ENCODE measurements at regions not wholly inside any gene's neighbourhood (a gene's known extent, or its start where the extent isn't known, plus 50 kb on each side); places are given as distances from the start of the nearest gene placed in this dataset.

DNA sequence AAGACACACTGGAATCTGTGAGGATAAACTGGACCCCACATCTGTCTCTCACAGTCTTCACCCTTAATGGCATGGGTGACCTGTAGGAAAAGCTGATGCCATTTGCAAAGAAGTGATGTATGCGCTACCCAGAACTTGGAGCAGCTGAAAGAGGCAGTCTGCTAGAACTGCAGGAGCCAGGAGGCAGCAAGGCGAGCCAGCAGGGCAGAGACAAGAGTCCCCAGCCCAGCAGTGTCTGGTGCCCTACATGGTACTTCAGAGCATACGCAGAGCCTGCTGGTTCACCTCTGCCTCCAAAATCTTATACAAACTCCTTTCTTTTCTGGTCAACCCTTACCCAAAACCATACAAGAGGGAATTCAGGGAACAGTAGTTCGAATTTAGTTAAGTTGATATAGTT lies 683.1 kb upstream of the RAB6C start:
- Histone ChIP-seq H3K9ac (no peak overlapping the region), H3K79me2 (no peaks in the 10 kb centered on the region), H3K9me3 (ENCODE audit: control insufficient read depth, low read length) (no peaks in the 10 kb centered on the region), H3K27me3 (ENCODE audit: control insufficient read depth, insufficient read depth, low read length) (no peaks in the 10 kb centered on the region), H3K27ac (no peak overlapping the region), H3K36me3 (ENCODE audit: control insufficient read depth, insufficient read depth, low read length) (no peaks in the 10 kb centered on the region), H2AFZ (no peak overlapping the region), H3K4me3 (ENCODE audit: low read depth, low read length) (no peak overlapping the region), H3K4me1 (no peaks in the 10 kb centered on the region), H3K4me2 (ENCODE audit: low read length) (no peak overlapping the region)
- TF ChIP-seq, protein P1, sequence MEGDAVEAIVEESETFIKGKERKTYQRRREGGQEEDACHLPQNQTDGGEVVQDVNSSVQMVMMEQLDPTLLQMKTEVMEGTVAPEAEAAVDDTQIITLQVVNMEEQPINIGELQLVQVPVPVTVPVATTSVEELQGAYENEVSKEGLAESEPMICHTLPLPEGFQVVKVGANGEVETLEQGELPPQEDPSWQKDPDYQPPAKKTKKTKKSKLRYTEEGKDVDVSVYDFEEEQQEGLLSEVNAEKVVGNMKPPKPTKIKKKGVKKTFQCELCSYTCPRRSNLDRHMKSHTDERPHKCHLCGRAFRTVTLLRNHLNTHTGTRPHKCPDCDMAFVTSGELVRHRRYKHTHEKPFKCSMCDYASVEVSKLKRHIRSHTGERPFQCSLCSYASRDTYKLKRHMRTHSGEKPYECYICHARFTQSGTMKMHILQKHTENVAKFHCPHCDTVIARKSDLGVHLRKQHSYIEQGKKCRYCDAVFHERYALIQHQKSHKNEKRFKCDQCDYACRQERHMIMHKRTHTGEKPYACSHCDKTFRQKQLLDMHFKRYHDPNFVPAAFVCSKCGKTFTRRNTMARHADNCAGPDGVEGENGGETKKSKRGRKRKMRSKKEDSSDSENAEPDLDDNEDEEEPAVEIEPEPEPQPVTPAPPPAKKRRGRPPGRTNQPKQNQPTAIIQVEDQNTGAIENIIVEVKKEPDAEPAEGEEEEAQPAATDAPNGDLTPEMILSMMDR (IDR thresholded peaks at IDR 0.05), result no peak

DNA sequence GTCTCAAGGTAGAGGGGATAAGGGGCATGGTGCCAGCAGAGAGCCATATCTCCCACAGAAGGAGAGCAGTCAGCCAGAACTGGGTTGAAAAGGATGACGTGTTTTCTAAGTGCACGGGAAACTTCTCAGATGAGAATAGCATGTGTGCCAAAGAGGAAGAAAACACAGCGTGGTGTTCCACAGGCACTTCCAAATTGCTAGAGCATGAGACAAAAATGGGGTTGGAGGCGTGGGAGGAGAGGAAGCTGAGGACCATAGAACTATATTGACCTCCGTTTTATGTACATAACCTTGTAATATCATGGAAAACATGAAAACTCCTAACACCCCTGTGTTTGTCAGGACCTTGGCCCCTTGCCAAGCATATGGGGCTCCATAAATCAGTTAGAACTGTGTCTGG lies 682.7 kb upstream of the RAB6C start:
- TF ChIP-seq, protein P1 (IDR thresholded peaks at IDR 0.05), result no peak
- no peak overlapping the region for H3K9ac ChIP-seq
- no peaks in the 10 kb centered on the region for H3K79me2 ChIP-seq
- H3K4me1 ChIP-seq, result no peaks in the 10 kb centered on the region
- H3K4me2 ChIP-seq (ENCODE audit: low read length), result no peak overlapping the region
- H3K4me3 ChIP-seq (ENCODE audit: low read depth, low read length), result no peak overlapping the region
- no peak overlapping the region for H3K27ac ChIP-seq
- no peak overlapping the region for H2AFZ ChIP-seq
- H3K9me3 ChIP-seq (ENCODE audit: control insufficient read depth, low read length), result no peaks in the 10 kb centered on the region
- H3K27me3 ChIP-seq (ENCODE audit: control insufficient read depth, insufficient read depth, low read length), result no peaks in the 10 kb centered on the region
- H3K36me3 ChIP-seq (ENCODE audit: control insufficient read depth, insufficient read depth, low read length), result no peaks in the 10 kb centered on the region

DNA sequence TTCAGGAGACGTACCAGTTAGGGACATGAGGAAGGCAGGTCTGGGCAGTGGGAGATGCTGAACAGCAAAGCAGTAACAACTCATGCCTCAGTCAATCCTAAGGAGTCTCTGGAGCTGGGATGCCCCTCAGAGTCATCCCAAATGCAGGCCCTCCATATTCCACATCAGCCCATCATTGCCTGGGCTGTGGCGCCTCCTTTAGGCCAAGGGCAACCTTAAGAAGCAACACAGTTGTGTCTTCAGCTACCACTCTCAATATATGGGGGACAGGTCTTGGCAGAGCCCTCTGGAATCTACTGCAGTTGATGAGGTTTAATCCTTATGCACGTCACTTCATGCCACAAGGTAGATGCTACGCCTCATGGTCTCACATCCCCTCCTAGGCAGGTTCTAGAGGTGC lies 682.0 kb upstream of the RAB6C start:
- Histone ChIP-seq H3K4me3 (ENCODE audit: low read depth, low read length) (no peak overlapping the region), H3K79me2 (no peaks in the 10 kb centered on the region), H3K9ac (no peak overlapping the region), H3K27ac (no peak overlapping the region), H3K4me2 (ENCODE audit: low read length) (no peak overlapping the region), H3K36me3 (ENCODE audit: control insufficient read depth, insufficient read depth, low read length) (no peaks in the 10 kb centered on the region), H3K27me3 (ENCODE audit: control insufficient read depth, insufficient read depth, low read length) (no peaks in the 10 kb centered on the region), H3K4me1 (no peaks in the 10 kb centered on the region), H3K9me3 (ENCODE audit: control insufficient read depth, low read length) (no peaks in the 10 kb centered on the region), H2AFZ (no peak overlapping the region)
- TF ChIP-seq, protein P1 (IDR thresholded peaks at IDR 0.05), result no peak

DNA sequence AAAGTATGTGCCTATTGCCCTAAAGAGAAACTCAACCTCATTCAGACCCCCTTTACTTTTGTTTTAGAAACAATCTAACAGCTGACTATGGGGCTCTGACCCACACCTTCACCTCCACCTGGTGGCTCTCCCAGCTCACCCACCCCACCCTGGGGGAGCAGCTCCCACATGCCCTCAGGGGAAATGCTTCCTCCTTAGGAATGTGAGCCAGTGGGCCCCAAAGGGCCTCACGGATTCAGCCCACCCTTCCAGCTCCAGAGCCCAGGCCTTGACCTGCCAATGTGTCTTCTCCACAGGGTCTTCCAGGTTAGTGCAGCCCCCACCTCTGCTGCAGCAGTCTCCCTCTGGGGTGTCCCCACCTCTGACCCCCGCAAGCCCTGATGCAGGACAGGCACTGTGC lies 680.1 kb upstream of the RAB6C start:
- TF ChIP-seq, protein P1 (IDR thresholded peaks at IDR 0.05), result no peak
- no peaks in the 10 kb centered on the region for H3K36me3 ChIP-seq (ENCODE audit: control insufficient read depth, insufficient read depth, low read length)
- H3K79me2 ChIP-seq, result no peaks in the 10 kb centered on the region

DNA sequence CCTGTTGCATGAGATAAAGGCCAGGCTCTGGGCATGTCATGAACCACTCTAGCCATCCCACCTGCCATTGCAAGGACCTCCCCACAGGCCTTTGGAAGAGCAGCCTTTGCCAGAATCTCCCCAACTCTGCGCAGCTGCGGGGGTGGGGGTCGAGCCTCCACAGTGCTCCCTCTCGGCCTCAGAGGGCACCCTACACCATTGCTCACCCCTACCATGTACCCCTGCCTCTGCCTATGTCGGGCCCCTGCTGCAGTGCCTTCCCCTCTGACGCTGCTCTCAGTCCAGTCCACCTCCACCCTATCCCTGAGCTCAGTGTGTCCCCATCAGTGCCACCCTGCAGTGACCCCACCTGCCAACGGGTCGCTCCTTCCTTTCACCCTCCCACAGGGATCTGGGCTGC lies 679.7 kb upstream of the RAB6C start:
- Histone ChIP-seq H3K9me3 (ENCODE audit: control insufficient read depth, low read length) (no peaks in the 10 kb centered on the region), H3K36me3 (ENCODE audit: control insufficient read depth, insufficient read depth, low read length) (no peaks in the 10 kb centered on the region), H3K4me2 (ENCODE audit: low read length) (no peak overlapping the region), H3K4me1 (no peaks in the 10 kb centered on the region), H2AFZ (no peak overlapping the region), H3K27me3 (ENCODE audit: control insufficient read depth, insufficient read depth, low read length) (no peaks in the 10 kb centered on the region), H3K9ac (no peak overlapping the region), H3K79me2 (no peaks in the 10 kb centered on the region), H3K27ac (no peak overlapping the region), H3K4me3 (ENCODE audit: low read depth, low read length) (no peak overlapping the region)
- TF ChIP-seq, protein P1 (IDR thresholded peaks at IDR 0.05), result no peak

More for the DNA sequence above, 680.1 kb upstream of the RAB6C start:
- H3K27ac ChIP-seq, result no peak overlapping the region
- H2AFZ ChIP-seq, result no peak overlapping the region
- no peaks in the 10 kb centered on the region for H3K27me3 ChIP-seq (ENCODE audit: control insufficient read depth, insufficient read depth, low read length)
- no peaks in the 10 kb centered on the region for H3K9me3 ChIP-seq (ENCODE audit: control insufficient read depth, low read length)
- no peaks in the 10 kb centered on the region for H3K4me1 ChIP-seq
- H3K9ac ChIP-seq, result no peak overlapping the region
- no peak overlapping the region for H3K4me3 ChIP-seq (ENCODE audit: low read depth, low read length)
- H3K4me2 ChIP-seq (ENCODE audit: low read length), result no peak overlapping the region

Measured in parathyroid adenoma (tissue), 2 donors.